AG09309 (cell line): ENCODE measurements at regions not wholly inside any gene's neighbourhood (a gene's known extent, or its start where the extent isn't known, plus 50 kb on each side); places are given as distances from the start of the nearest gene placed in this dataset.
A peak's percentile ranks its signal among the peaks of the same experiment; 100 is the strongest.

Experiments used
- DNase-seq: peaks from one replicate; pipeline ENCODE4 v3.0.0-alpha.2; 2010; ENCODE audit warnings: low read depth
- H3K4me3 ChIP-seq: 2 replicates; pipeline ENCODE4 v1.5.1; 2011; ENCODE audit warnings: mild to moderate bottlenecking, low read depth, low read length, moderate library complexity; ENCODE audit not compliant: control insufficient read depth
- TF ChIP-seq, protein P1 (sequence below): IDR thresholded peaks from 2 replicates; pipeline ENCODE4 v1.5.1; 2011; ENCODE audit warnings: mild to moderate bottlenecking, low read depth, low read length, inconsistent platforms; ENCODE audit not compliant: insufficient read depth, control insufficient read depth; ENCODE audit errors: missing control alignments

DNA sequence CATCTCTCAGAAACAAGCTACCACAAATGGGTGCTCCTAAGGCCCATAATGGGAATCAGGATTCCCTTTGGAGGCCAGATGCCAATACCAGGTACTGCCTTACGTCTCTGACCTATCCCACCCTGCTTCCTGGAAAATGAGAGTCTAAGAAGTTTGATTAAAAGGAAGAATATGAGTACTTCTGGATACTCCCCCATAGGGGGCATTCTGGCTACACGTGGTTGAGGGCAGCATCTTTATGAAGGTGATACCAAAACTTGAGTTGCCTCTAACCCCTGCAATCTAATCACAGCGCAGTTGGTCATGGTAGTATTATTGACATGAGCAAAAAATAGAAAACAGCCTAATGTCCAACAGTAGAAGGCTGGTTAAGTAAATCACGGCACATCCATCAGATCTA lies 184.2 kb upstream of the LHX5 start:
- DNase-seq = no peak
- H3K4me3 ChIP-seq = no peak overlapping the region
- TF ChIP-seq, protein P1, sequence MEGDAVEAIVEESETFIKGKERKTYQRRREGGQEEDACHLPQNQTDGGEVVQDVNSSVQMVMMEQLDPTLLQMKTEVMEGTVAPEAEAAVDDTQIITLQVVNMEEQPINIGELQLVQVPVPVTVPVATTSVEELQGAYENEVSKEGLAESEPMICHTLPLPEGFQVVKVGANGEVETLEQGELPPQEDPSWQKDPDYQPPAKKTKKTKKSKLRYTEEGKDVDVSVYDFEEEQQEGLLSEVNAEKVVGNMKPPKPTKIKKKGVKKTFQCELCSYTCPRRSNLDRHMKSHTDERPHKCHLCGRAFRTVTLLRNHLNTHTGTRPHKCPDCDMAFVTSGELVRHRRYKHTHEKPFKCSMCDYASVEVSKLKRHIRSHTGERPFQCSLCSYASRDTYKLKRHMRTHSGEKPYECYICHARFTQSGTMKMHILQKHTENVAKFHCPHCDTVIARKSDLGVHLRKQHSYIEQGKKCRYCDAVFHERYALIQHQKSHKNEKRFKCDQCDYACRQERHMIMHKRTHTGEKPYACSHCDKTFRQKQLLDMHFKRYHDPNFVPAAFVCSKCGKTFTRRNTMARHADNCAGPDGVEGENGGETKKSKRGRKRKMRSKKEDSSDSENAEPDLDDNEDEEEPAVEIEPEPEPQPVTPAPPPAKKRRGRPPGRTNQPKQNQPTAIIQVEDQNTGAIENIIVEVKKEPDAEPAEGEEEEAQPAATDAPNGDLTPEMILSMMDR = no peak

- H3K4me3 ChIP-seq = no peak overlapping the region
- no peak for DNase-seq
- TF ChIP-seq, protein P1 = no peak
Observed at GRCh38 chr12:113655479-113655878, 183.8 kb upstream of the LHX5 start.

- no peak for DNase-seq
- H3K4me3 ChIP-seq = no peak overlapping the region
- TF ChIP-seq, protein P1 = no peak
Observed at GRCh38 chr12:113651662-113652061, 180.0 kb upstream of the LHX5 start.

DNA sequence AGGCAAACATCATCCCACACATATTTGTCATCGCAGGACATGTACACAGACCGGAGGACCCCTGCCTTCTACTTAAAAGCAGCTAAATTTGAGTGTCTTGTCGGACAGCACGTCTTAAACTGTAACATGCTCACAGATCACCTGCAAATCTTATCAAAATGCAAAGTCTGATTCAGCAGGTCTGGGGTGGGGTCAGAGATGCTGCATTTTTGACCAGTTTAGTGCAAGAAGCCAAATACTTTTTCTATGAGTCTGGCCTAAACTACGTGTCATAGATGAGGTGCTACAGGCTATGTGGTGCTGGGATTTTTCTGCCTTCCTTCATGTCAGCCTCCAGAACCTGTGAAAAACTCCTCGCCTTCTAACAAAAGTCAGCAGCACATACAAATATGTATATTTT lies 178.8 kb upstream of the LHX5 start:
- TF ChIP-seq, protein P1 = no peak
- no peak overlapping the region for H3K4me3 ChIP-seq
- no peak for DNase-seq

- H3K4me3 ChIP-seq = no peak overlapping the region
- no peak for DNase-seq
- TF ChIP-seq, protein P1 = no peak
Observed at GRCh38 chr12:113649256-113649830, 177.7 kb upstream of the LHX5 start.

DNA sequence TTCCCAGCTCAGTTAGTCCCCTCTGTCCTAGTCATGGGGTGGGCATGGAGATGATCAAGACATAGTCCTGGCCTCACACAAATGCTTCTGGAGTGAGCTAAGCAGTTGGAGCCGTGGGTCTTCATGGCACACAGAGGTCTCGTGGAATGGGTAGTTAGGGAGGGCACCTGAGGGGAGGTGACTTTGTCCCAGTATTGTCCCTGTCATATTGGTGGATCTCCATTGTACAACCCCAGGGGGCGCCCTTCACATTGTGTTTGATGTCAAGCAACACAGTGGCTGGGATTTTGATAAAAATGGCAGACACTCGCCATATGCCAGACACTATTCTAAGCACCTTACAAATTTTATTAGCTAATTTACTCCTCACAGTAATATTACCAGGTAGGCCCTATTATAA lies 175.4 kb upstream of the LHX5 start:
- no peak for DNase-seq
- TF ChIP-seq, protein P1 = peak; percentile 8

GRCh38 chr12:113645603-113646002 lies 173.9 kb upstream of the LHX5 start:
- H3K4me3 ChIP-seq = no peak overlapping the region
- DNase-seq = no peak
- TF ChIP-seq, protein P1 = no peak

More for the DNA sequence above, 175.4 kb upstream of the LHX5 start:
- H3K4me3 ChIP-seq = no peak overlapping the region
